HCT116 (cell line): ENCODE measurements at regions not wholly inside any gene's neighbourhood (a gene's known extent, or its start where the extent isn't known, plus 50 kb on each side); places are given as distances from the start of the nearest gene placed in this dataset.
"Not testable (repeated sequence)": the region's sequence is repeated elsewhere in the genome, so short reads cannot be mapped to it uniquely, and the experiment has no call there.

Experiments
- EGR1 ChIP-seq: IDR thresholded peaks from 2 replicates; pipeline ENCODE4 v1.6.1; 2012; ENCODE audit warnings: low read depth
- ELF1 ChIP-seq: IDR thresholded peaks from 2 replicates; pipeline ENCODE4 v1.6.1; 2012; ENCODE audit warnings: low read depth, borderline replicate concordance
- EZH2 ChIP-seq: fragments of 200-600 bp; sonication (generic); IDR thresholded peaks from 2 replicates; pipeline ENCODE4 v1.6.1; 2017; ENCODE audit warnings: antibody characterized with exemption, mixed run types
- POLR2A ChIP-seq: IDR thresholded peaks from 2 replicates; pipeline ENCODE4 v1.7.0; 2011; ENCODE audit warnings: borderline replicate concordance; ENCODE audit not compliant: insufficient read depth, insufficient read length; ENCODE audit errors: extremely low read depth
- POLR2AphosphoS5 ChIP-seq: IDR thresholded peaks from 2 replicates; pipeline ENCODE4 v1.6.1; 2011; ENCODE audit warnings: mild to moderate bottlenecking, low read depth, low read length, moderate library complexity
- RAD21 ChIP-seq: IDR thresholded peaks from 2 replicates; pipeline ENCODE4 v1.6.1; 2012; ENCODE audit warnings: low read depth, mild to moderate bottlenecking
- REST ChIP-seq: IDR thresholded peaks from 2 replicates; pipeline ENCODE4 v1.6.1; 2012; ENCODE audit warnings: low read depth
- SIN3A ChIP-seq: IDR thresholded peaks from 2 replicates; pipeline ENCODE4 v1.6.1; 2012; ENCODE audit warnings: low read depth
- SP1 ChIP-seq: IDR thresholded peaks from 2 replicates; pipeline ENCODE4 v1.6.1; 2012; ENCODE audit warnings: low read depth
- SRF ChIP-seq: IDR thresholded peaks from 2 replicates; pipeline ENCODE4 v1.6.1; 2012; ENCODE audit warnings: low read depth
- TCF7L2 ChIP-seq: IDR thresholded peaks from 2 replicates; pipeline ENCODE4 v1.7.0; 2011; ENCODE audit warnings: borderline replicate concordance, inconsistent platforms; ENCODE audit not compliant: insufficient read depth, insufficient read length; ENCODE audit errors: extremely low read depth
- ZFX ChIP-seq: fragments of 450-650 bp; IDR thresholded peaks from 2 replicates; pipeline ENCODE4 v1.6.1; 2017
- ZNF274 ChIP-seq: fragments of 200-500 bp; sonication (Bioruptor generic); IDR thresholded peaks from 2 replicates; pipeline ENCODE4 v1.6.1; 2014; ENCODE audit warnings: mild to moderate bottlenecking, low read depth, low read length, inconsistent platforms
- TF ChIP-seq, protein P1 (sequence below), 3 experiments: fragments of 200-600 bp in 1 of 3; sonication (generic) in 1 of 3; IDR thresholded peaks in 2 of 3; conservative IDR thresholded peaks in 1 of 3; 2 replicates each; pipeline ENCODE4 v1.5.1; 2012 to 2017; ENCODE audit warnings: low read depth in 2 of 3, low read length in 2 of 3, antibody characterized with exemption in 1 of 3, borderline replicate concordance in 1 of 3, control low read depth in 1 of 3, mild to moderate bottlenecking in 1 of 3, mixed read lengths in 1 of 3, mixed run types in 1 of 3, moderate library complexity in 1 of 3; ENCODE audit not compliant: insufficient read depth in 1 of 3

GRCh38 chr6:102758536-102758935 is 1365.0 kb downstream of the GRIK2 start:
- TF ChIP-seq REST, POLR2AphosphoS5, SRF, EZH2, SIN3A, ELF1, SP1, EGR1, ZNF274, TCF7L2, RAD21, POLR2A, ZFX: not testable (repeated sequence)
- TF ChIP-seq, protein P1, sequence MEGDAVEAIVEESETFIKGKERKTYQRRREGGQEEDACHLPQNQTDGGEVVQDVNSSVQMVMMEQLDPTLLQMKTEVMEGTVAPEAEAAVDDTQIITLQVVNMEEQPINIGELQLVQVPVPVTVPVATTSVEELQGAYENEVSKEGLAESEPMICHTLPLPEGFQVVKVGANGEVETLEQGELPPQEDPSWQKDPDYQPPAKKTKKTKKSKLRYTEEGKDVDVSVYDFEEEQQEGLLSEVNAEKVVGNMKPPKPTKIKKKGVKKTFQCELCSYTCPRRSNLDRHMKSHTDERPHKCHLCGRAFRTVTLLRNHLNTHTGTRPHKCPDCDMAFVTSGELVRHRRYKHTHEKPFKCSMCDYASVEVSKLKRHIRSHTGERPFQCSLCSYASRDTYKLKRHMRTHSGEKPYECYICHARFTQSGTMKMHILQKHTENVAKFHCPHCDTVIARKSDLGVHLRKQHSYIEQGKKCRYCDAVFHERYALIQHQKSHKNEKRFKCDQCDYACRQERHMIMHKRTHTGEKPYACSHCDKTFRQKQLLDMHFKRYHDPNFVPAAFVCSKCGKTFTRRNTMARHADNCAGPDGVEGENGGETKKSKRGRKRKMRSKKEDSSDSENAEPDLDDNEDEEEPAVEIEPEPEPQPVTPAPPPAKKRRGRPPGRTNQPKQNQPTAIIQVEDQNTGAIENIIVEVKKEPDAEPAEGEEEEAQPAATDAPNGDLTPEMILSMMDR (IDR thresholded peaks at IDR 0.05 in 2 of 3, conservative IDR thresholded peaks at IDR 0.05 in 1 of 3; ENCODE audit: borderline replicate concordance in 1 of 3, insufficient read depth in 1 of 3, low read depth in 2 of 3, low read length in 2 of 3): not testable (repeated sequence)
